ENCODE measurements at regions not wholly inside any gene's neighbourhood (a gene's known extent, or its start where the extent isn't known, plus 50 kb on each side); places are given as distances from the start of the nearest gene placed in this dataset.

DNA sequence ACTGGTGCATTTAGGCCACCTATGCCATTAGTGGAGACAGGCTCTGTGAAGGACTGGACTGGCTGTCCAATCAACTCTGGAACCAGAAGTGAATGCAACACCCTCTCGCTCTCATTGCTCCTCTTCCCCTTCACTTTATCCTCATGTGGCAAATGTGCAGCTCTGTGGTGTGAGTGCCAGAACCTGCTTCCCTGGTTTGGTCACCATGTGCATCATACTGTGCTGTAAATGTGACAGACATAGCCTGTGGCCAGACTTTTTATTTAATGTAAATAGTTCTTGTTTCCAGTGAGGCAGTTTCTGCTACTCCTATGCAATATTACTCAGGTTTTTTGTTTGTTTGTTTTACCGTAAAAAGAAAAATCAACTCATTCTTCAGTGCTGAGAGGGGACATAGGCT is 73.0 kb upstream of the PPP1R9A start:
- DNase-seq (ENCODE audit: low read depth, low spot score) (no peak), ATAC-seq (no peak), FAIRE-seq (no peak)
- Histone ChIP-seq H3K27me3 (replicated peaks in 1 of 2; ENCODE audit: control insufficient read depth in 2 of 2, insufficient read depth in 2 of 2, low read length in 1 of 2) (no peaks in the 10 kb centered on the region), H3K4me3 (no peak overlapping the region), H2AFZ (ENCODE audit: control insufficient read depth, low read depth, low read length) (no peak overlapping the region), H3K4me2 (ENCODE audit: control insufficient read depth, insufficient read depth) (no peak overlapping the region), H3K4me1 (ENCODE audit: control insufficient read depth, insufficient read depth, low read length) (no peaks in the 10 kb centered on the region), H3K9me3 (replicated peaks; ENCODE audit: control insufficient read depth, insufficient read depth, low read length) (no peaks in the 10 kb centered on the region; the same call in 2 of the 3 replicates), H3K27ac (ENCODE audit: control insufficient read depth, insufficient read depth) (no peak overlapping the region), H4K20me1 (ENCODE audit: control insufficient read depth, insufficient read depth) (no peaks in the 10 kb centered on the region), H3K9ac (ENCODE audit: control insufficient read depth, insufficient read depth, low read length) (no peak overlapping the region), H3K79me2 (ENCODE audit: control insufficient read depth, insufficient read depth, low read length) (no peaks in the 10 kb centered on the region), H3K36me3 (ENCODE audit: control insufficient read depth in 2 of 2, insufficient read depth in 2 of 2, low read length in 1 of 2) (no peaks in the 10 kb centered on the region)
- CTCF ChIA-PET: no interaction called here
- WGBS (ENCODE audit: insufficient coverage, insufficient replicate concordance, low lambda C conversion rate, missing lambda C conversion rate): 58% methylated on average over 2 of the region's 2 CpGs
- RAD21 ChIA-PET (ENCODE audit: unreplicated experiment): no interaction called here
- POLR2A ChIA-PET: no interaction called here
- SMC1A ChIA-PET (ENCODE audit: uncharacterized antibody, unreplicated experiment): no interaction called here
- intact Hi-C loops (cut with micrococcal nuclease; ENCODE audit: unreplicated experiment): no loop called here
- no TSS peak for BruUV-seq (replicated peaks)
- in situ Hi-C loops (cut with MboI): no loop called here
- TF ChIP-seq RAD51 (IDR thresholded peaks at IDR 0.05) (no peak), NR2F1 (conservative IDR thresholded peaks at IDR 0.05) (no peak), PAX8 (IDR thresholded peaks at IDR 0.05) (no peak)
- TF ChIP-seq, protein P1, sequence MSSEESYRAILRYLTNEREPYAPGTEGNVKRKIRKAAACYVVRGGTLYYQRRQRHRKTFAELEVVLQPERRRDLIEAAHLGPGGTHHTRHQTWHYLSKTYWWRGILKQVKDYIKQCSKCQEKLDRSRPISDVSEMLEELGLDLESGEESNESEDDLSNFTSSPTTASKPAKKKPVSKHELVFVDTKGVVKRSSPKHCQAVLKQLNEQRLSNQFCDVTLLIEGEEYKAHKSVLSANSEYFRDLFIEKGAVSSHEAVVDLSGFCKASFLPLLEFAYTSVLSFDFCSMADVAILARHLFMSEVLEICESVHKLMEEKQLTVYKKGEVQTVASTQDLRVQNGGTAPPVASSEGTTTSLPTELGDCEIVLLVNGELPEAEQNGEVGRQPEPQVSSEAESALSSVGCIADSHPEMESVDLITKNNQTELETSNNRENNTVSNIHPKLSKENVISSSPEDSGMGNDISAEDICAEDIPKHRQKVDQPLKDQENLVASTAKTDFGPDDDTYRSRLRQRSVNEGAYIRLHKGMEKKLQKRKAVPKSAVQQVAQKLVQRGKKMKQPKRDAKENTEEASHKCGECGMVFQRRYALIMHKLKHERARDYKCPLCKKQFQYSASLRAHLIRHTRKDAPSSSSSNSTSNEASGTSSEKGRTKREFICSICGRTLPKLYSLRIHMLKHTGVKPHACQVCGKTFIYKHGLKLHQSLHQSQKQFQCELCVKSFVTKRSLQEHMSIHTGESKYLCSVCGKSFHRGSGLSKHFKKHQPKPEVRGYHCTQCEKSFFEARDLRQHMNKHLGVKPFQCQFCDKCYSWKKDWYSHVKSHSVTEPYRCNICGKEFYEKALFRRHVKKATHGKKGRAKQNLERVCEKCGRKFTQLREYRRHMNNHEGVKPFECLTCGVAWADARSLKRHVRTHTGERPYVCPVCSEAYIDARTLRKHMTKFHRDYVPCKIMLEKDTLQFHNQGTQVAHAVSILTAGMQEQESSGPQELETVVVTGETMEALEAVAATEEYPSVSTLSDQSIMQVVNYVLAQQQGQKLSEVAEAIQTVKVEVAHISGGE (CRISPR knock-in tag; IDR thresholded peaks at IDR 0.05): no peak
- TF ChIP-seq, protein P2, sequence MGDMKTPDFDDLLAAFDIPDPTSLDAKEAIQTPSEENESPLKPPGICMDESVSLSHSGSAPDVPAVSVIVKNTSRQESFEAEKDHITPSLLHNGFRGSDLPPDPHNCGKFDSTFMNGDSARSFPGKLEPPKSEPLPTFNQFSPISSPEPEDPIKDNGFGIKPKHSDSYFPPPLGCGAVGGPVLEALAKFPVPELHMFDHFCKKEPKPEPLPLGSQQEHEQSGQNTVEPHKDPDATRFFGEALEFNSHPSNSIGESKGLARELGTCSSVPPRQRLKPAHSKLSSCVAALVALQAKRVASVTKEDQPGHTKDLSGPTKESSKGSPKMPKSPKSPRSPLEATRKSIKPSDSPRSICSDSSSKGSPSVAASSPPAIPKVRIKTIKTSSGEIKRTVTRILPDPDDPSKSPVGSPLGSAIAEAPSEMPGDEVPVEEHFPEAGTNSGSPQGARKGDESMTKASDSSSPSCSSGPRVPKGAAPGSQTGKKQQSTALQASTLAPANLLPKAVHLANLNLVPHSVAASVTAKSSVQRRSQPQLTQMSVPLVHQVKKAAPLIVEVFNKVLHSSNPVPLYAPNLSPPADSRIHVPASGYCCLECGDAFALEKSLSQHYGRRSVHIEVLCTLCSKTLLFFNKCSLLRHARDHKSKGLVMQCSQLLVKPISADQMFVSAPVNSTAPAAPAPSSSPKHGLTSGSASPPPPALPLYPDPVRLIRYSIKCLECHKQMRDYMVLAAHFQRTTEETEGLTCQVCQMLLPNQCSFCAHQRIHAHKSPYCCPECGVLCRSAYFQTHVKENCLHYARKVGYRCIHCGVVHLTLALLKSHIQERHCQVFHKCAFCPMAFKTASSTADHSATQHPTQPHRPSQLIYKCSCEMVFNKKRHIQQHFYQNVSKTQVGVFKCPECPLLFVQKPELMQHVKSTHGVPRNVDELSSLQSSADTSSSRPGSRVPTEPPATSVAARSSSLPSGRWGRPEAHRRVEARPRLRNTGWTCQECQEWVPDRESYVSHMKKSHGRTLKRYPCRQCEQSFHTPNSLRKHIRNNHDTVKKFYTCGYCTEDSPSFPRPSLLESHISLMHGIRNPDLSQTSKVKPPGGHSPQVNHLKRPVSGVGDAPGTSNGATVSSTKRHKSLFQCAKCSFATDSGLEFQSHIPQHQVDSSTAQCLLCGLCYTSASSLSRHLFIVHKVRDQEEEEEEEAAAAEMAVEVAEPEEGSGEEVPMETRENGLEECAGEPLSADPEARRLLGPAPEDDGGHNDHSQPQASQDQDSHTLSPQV (IDR thresholded peaks at IDR 0.05): no peak

Data from GM12878 (cell line).